Thyroid gland (tissue), 4 donors: ENCODE measurements at regions not wholly inside any gene's neighbourhood (a gene's known extent, or its start where the extent isn't known, plus 50 kb on each side); places are given as distances from the start of the nearest gene placed in this dataset.
A peak's percentile ranks its signal among the peaks of the same experiment; 100 is the strongest.
"Not testable (repeated sequence)": the region's sequence is repeated elsewhere in the genome, so short reads cannot be mapped to it uniquely, and the experiment has no call there.

Source experiments
- DNase-seq, 2 donors: peaks; one replicate each; pipeline ENCODE4 v3.0.0-alpha.2; 2019
- H3K27ac ChIP-seq, 3 donors: fragments of 200-600 bp; sonication (generic); 1 replicate in 2 of 3; 2 replicates in 1 of 3; pipeline ENCODE4 v1.5.1; 2016 to 2019; ENCODE audit warnings: mild to moderate bottlenecking in 1 of 3, moderate library complexity in 1 of 3
- H3K27me3 ChIP-seq: fragments of 200-600 bp; sonication (generic); one replicate; pipeline ENCODE4 v1.5.1; 2019
- H3K36me3 ChIP-seq, 2 donors: fragments of 200-600 bp; sonication (generic); one replicate each; pipeline ENCODE4 v1.5.1; 2016 to 2019
- H3K4me1 ChIP-seq, 2 donors: fragments of 200-600 bp; sonication (generic); one replicate each; pipeline ENCODE4 v1.5.1; 2017 to 2019
- H3K4me3 ChIP-seq, 3 donors: fragments of 200-600 bp; sonication (generic); replicated peaks in 1 of 3; 1 replicate in 2 of 3; 2 replicates in 1 of 3; pipeline ENCODE4 v1.5.1; 2016; ENCODE audit warnings: mild to moderate bottlenecking in 1 of 3
- H3K9me3 ChIP-seq: fragments of 200-600 bp; sonication (generic); one replicate; pipeline ENCODE4 v1.5.1; 2017
- CTCF ChIP-seq, 6 experiments: fragments of 200-600 bp in 3 of 6; fragments of 450-650 bp in 3 of 6; sonication (generic) in 3 of 6; IDR thresholded peaks; one replicate each; pipeline ENCODE4 v1.5.1; 2016 to 2019; ENCODE audit warnings: antibody characterized with exemption in 6 of 6, mild to moderate bottlenecking in 2 of 6, inconsistent platforms in 1 of 6, moderate library complexity in 1 of 6
- POLR2A ChIP-seq, 2 donors: fragments of 450-650 bp; IDR thresholded peaks; one replicate each; pipeline ENCODE4 v1.6.1; 2017; ENCODE audit warnings: antibody characterized with exemption in 2 of 2, mild to moderate bottlenecking in 2 of 2, moderate library complexity in 1 of 2
- WGBS, 2 donors: methylation state at CpG; one replicate each; pipeline ENCODE4 v1.1.5; 2017; 5-methylcytosine and 5-hydroxymethylcytosine counted together
- intact Hi-C: fragments of 100-400 bp; cut with DNase I; formaldehyde crosslinking; loops from one replicate; pipeline ENCODE4 v1.15.1; 2023

- H3K9me3 ChIP-seq: no peaks in the 10 kb centered on the region
- no peak for TF ChIP-seq CTCF (IDR thresholded peaks at IDR 0.05)
- TF ChIP-seq POLR2A (IDR thresholded peaks at IDR 0.05): no peak
- 51 to 61% methylated on average over 8 of the region's 8 CpGs for WGBS, 2 donors
- H3K27me3 ChIP-seq: no peaks in the 10 kb centered on the region
- no peak overlapping the region for H3K27ac ChIP-seq
- DNase-seq: peak; percentile 3 to 24
- H3K4me1 ChIP-seq: peaks cover 0 to 3% of the 10 kb centered on the region in 2 donors
- intact Hi-C loops: no loop called here
- no peaks in the 10 kb centered on the region for H3K36me3 ChIP-seq
- no peak overlapping the region for H3K4me3 ChIP-seq
These were observed 281.2 kb upstream of the KIAA1217 start for GRCh38 chr10:23927576-23928325.

- 89 to 92% methylated on average over 3 of the region's 3 CpGs for WGBS, 2 donors
- DNase-seq, H3K9me3 ChIP-seq, H3K27me3 ChIP-seq, H3K4me1 ChIP-seq, H3K36me3 ChIP-seq, intact Hi-C loops, H3K4me3 ChIP-seq, H3K27ac ChIP-seq: not testable (repeated sequence)
These were observed 274.9 kb upstream of the KIAA1217 start for GRCh38 chr10:23934023-23934422.

GRCh38 chr10:23945845-23946244 is 263.1 kb upstream of the KIAA1217 start:
- no peak for DNase-seq
- WGBS, 2 donors: 82 to 83% methylated on average over 2 of the region's 2 CpGs
- no peak for TF ChIP-seq CTCF (IDR thresholded peaks at IDR 0.05)
- no peak for TF ChIP-seq POLR2A (IDR thresholded peaks at IDR 0.05)
- no peak overlapping the region for H3K27ac ChIP-seq
- H3K27me3 ChIP-seq: no peaks in the 10 kb centered on the region
- no peaks in the 10 kb centered on the region for H3K36me3 ChIP-seq
- no peaks in the 10 kb centered on the region for H3K9me3 ChIP-seq
- intact Hi-C loops: no loop called here
- no peaks in the 10 kb centered on the region for H3K4me1 ChIP-seq
- no peak overlapping the region for H3K4me3 ChIP-seq

GRCh38 chr10:23951841-23952240 is 257.1 kb upstream of the KIAA1217 start:
- H3K27me3 ChIP-seq: no peaks in the 10 kb centered on the region
- no peak overlapping the region for H3K27ac ChIP-seq
- no peaks in the 10 kb centered on the region for H3K9me3 ChIP-seq
- WGBS, 2 donors: 96 to 97% methylated on average over 6 of the region's 6 CpGs
- no peak for DNase-seq
- intact Hi-C loops: no loop called here
- no peak overlapping the region for H3K4me3 ChIP-seq
- no peaks in the 10 kb centered on the region for H3K4me1 ChIP-seq
- TF ChIP-seq POLR2A (IDR thresholded peaks at IDR 0.05) (no peak), CTCF (IDR thresholded peaks at IDR 0.05) (no peak)
- H3K36me3 ChIP-seq: no peaks in the 10 kb centered on the region

- Histone ChIP-seq H3K27ac (no peak overlapping the region), H3K4me1 (no peaks in the 10 kb centered on the region), H3K36me3 (no peaks in the 10 kb centered on the region), H3K9me3 (no peaks in the 10 kb centered on the region), H3K27me3 (no peaks in the 10 kb centered on the region), H3K4me3 (no peak overlapping the region)
- DNase-seq: no peak
- intact Hi-C loops: no loop called here
- WGBS, 2 donors: 74 to 79% methylated on average over 10 of the region's 10 CpGs
- TF ChIP-seq CTCF (IDR thresholded peaks at IDR 0.05) (no peak), POLR2A (IDR thresholded peaks at IDR 0.05) (no peak)
These were observed 253.3 kb upstream of the KIAA1217 start for GRCh38 chr10:23955456-23956225.
